Bronchial epithelial cell (primary cell): ENCODE measurements at regions not wholly inside any gene's neighbourhood (a gene's known extent, or its start where the extent isn't known, plus 50 kb on each side); places are given as distances from the start of the nearest gene placed in this dataset.

Source experiments
- DNase-seq: peaks from one replicate; pipeline ENCODE4 v3.0.0-alpha.2; 2010; ENCODE audit warnings: low read depth
- FAIRE-seq: peaks from 2 replicates; lab custom pipeline; 2011; peaks lifted over from hg19 to GRCh38; lab: Jason Lieb, UNC
- H3K27me3 ChIP-seq: 2 replicates; pipeline ENCODE4 v1.5.1; 2011; ENCODE audit warnings: low read length; ENCODE audit not compliant: control insufficient read depth, insufficient read depth
- H3K36me3 ChIP-seq: 2 replicates; pipeline ENCODE4 v1.5.1; 2011; ENCODE audit warnings: low read length; ENCODE audit not compliant: control insufficient read depth, insufficient read depth
- H3K4me3 ChIP-seq: 2 replicates; pipeline ENCODE4 v1.5.1; 2011; ENCODE audit warnings: mild to moderate bottlenecking, low read depth, low read length, control low read depth
- TF ChIP-seq, protein P1 (sequence below): IDR thresholded peaks from 2 replicates; pipeline ENCODE4 v1.5.1; 2011; ENCODE audit warnings: mild to moderate bottlenecking, moderate library complexity, low read length, control low read depth, inconsistent platforms; ENCODE audit not compliant: insufficient read depth, severe bottlenecking

DNA sequence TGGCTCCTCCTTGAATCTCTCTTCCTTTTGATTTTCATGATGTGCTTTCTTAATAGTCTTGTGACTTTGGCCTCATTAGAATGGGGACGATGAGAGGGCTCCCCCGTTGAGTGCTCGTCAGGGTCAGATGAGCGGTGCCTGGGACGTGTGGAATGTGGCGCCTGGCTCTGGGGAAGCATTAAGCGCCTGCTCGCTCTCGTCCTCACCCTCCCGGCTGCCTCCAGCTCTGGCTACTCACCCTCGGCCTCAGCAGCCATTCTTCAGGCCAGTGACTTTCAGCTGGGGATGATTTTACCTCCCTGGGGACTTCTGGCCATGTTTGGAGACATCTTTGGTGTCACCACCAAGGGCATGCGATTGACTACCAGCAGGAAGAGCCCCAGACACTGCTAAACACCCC lies 69.7 kb downstream of the RPS6KA4 start:
- Histone ChIP-seq H3K4me3 (no peak overlapping the region), H3K36me3 (no peaks in the 10 kb centered on the region), H3K27me3 (no peaks in the 10 kb centered on the region)
- TF ChIP-seq, protein P1, sequence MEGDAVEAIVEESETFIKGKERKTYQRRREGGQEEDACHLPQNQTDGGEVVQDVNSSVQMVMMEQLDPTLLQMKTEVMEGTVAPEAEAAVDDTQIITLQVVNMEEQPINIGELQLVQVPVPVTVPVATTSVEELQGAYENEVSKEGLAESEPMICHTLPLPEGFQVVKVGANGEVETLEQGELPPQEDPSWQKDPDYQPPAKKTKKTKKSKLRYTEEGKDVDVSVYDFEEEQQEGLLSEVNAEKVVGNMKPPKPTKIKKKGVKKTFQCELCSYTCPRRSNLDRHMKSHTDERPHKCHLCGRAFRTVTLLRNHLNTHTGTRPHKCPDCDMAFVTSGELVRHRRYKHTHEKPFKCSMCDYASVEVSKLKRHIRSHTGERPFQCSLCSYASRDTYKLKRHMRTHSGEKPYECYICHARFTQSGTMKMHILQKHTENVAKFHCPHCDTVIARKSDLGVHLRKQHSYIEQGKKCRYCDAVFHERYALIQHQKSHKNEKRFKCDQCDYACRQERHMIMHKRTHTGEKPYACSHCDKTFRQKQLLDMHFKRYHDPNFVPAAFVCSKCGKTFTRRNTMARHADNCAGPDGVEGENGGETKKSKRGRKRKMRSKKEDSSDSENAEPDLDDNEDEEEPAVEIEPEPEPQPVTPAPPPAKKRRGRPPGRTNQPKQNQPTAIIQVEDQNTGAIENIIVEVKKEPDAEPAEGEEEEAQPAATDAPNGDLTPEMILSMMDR = no peak
- DNase-seq (no peak), FAIRE-seq (no peak)

DNA sequence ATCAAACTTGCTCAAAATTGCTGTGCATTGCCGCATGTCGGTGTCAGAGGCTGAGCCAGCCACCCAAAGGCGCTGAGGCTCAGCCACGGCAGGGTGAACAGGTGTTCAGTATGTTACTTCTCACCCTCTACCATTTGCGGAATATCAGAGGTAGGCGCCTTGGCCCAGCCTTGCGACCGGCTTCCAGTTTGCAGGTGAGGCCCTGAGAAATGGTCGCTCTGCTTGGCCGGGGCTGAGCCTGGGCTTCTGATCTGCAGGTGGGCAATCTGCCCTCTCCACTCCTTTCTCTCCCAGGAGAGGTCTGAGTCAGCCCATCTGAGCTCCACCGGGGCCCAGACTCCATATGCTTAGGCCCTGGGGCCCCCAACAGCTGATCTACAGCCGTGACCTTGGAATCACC lies 71.0 kb downstream of the RPS6KA4 start:
- H3K36me3 ChIP-seq = no peaks in the 10 kb centered on the region
- TF ChIP-seq, protein P1 = no peak
- H3K27me3 ChIP-seq = peaks cover under 1% of the 10 kb centered on the region
- no peak overlapping the region for H3K4me3 ChIP-seq
- DNase-seq (no peak), FAIRE-seq (no peak)

DNA sequence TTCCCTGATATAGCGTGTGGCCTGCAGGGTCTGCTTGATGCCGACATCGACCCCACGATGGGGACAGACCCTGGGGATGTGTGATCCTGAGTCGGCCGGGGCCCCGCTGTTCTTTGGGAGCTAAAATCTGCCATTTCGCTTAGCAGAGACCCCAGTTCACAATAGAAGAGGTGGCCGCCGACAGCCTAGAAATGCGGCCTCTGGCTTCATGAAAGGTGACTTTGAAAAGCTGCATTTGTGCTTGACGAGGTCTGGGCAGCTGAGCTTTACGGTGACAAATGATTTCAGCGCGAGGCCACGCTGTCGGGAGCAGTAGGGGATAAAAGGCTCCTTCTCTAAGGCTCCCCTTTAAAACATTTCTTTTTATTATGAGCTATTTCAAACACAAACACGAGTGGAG lies 71.7 kb downstream of the RPS6KA4 start:
- H3K27me3 ChIP-seq = peaks cover 4% of the 10 kb centered on the region
- TF ChIP-seq, protein P1 = no peak
- no peak for DNase-seq
- H3K36me3 ChIP-seq = no peaks in the 10 kb centered on the region
- FAIRE-seq = no peak
- no peak overlapping the region for H3K4me3 ChIP-seq

DNA sequence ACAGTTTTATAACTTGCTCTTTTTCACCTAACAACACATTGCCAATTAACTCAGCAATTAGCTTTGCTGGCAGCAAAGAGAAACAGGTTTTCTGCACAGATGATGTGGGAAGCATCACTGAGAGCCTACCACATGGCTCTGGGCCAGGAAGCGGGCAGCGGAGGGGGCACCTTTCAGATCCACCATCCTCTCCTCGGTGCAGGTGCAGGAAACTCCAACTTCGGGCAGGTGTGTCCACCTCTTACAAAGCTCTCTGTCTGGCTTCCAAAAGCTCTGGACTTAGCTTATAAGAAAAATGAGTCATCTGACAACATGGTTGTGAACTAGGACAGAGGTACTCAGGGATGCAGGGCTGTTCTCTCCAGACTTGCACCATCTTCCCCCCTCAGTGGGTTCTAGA lies 77.0 kb downstream of the RPS6KA4 start:
- TF ChIP-seq, protein P1 = no peak
- Histone ChIP-seq H3K27me3 (peaks cover 11% of the 10 kb centered on the region), H3K36me3 (no peaks in the 10 kb centered on the region), H3K4me3 (no peak overlapping the region)
- FAIRE-seq (peak; percentile 79), DNase-seq (peak; percentile 11)

DNA sequence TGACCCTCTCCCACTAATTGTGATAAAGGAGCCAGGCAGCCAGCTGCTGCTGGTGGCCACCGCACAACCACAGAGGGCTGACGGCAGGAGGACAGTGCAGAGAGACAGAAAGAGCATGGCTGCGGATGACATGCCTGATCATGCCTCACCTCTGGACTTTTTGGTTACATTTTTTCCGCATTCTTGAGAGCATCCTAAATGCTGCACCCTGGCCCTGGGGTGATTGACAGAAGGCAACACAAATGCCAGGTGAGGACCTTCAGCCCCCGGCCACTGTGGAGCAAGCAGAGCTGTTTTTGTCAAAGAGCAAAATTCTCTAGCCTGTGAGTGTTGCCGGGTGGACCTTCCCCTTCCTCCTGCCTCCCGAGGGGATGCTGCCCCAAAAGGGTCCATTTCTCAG lies 78.5 kb downstream of the RPS6KA4 start:
- FAIRE-seq (no peak), DNase-seq (no peak)
- Histone ChIP-seq H3K36me3 (no peaks in the 10 kb centered on the region), H3K27me3 (peaks cover 11% of the 10 kb centered on the region), H3K4me3 (no peak overlapping the region)
- TF ChIP-seq, protein P1 = no peak
